Inferior parietal cortex (tissue), 1 donor: ENCODE measurements at regions not wholly inside any gene's neighbourhood (a gene's known extent, or its start where the extent isn't known, plus 50 kb on each side); places are given as distances from the start of the nearest gene placed in this dataset.
"Not testable (repeated sequence)": the region's sequence is repeated elsewhere in the genome, so short reads cannot be mapped to it uniquely, and the experiment has no call there.

Experiments
- DNase-seq: peaks from one replicate; pipeline ENCODE4 v3.0.0-alpha.2; 2016; ENCODE audit errors: extremely low spot score

- no peak for DNase-seq
These were observed 55.6 kb downstream of the OR4C45 start for GRCh38 chr11:50088231-50088630.

- no peak for DNase-seq
These were observed 65.6 kb downstream of the OR4C45 start for GRCh38 chr11:50098186-50098725.

GRCh38 chr11:50102916-50103315 is 70.2 kb downstream of the OR4C45 start:
- no peak for DNase-seq

- not testable (repeated sequence) for DNase-seq
These were observed 108.0 kb downstream of the OR4C45 start for GRCh38 chr11:50140686-50141085.

- not testable (repeated sequence) for DNase-seq
These were observed 113.6 kb downstream of the OR4C45 start for GRCh38 chr11:50146308-50146707.

GRCh38 chr11:50147946-50148345 is 115.3 kb downstream of the OR4C45 start:
- DNase-seq = not testable (repeated sequence)

GRCh38 chr11:50155508-50155907 is 122.8 kb downstream of the OR4C45 start:
- DNase-seq = no peak

- DNase-seq = no peak
These were observed 131.4 kb downstream of the OR4C45 start for GRCh38 chr11:50164050-50164449.

GRCh38 chr11:50169634-50170033 is 137.0 kb downstream of the OR4C45 start:
- no peak for DNase-seq

- DNase-seq = no peak
These were observed 137.4 kb downstream of the OR4C45 start for GRCh38 chr11:50170115-50170514.

- peak; percentile 67 for DNase-seq
These were observed 141.5 kb downstream of the OR4C45 start for GRCh38 chr11:50174189-50174588.

GRCh38 chr11:50174975-50175374 is 142.3 kb downstream of the OR4C45 start:
- no peak for DNase-seq

GRCh38 chr11:50178737-50179136 is 146.1 kb downstream of the OR4C45 start:
- DNase-seq = no peak

GRCh38 chr11:50181334-50181733 is 148.7 kb downstream of the OR4C45 start:
- no peak for DNase-seq

- peak; percentile 69 for DNase-seq
These were observed 149.8 kb downstream of the OR4C45 start for GRCh38 chr11:50182486-50182885.

GRCh38 chr11:50183170-50183569 is 150.5 kb downstream of the OR4C45 start:
- DNase-seq = not testable (repeated sequence)

GRCh38 chr11:50186146-50186545 is 153.5 kb downstream of the OR4C45 start:
- no peak for DNase-seq

- no peak for DNase-seq
These were observed 154.5 kb downstream of the OR4C45 start for GRCh38 chr11:50187220-50187619.

GRCh38 chr11:50188040-50188439 is 155.4 kb downstream of the OR4C45 start:
- DNase-seq = no peak

GRCh38 chr11:50192743-50193142 is 160.1 kb downstream of the OR4C45 start:
- DNase-seq = no peak

GRCh38 chr11:50214376-50214775 is 181.7 kb downstream of the OR4C45 start:
- no peak for DNase-seq

- no peak for DNase-seq
These were observed 188.0 kb downstream of the OR4C45 start for GRCh38 chr11:50220651-50221050.

GRCh38 chr11:50238368-50238767 is 205.7 kb downstream of the OR4C45 start:
- not testable (repeated sequence) for DNase-seq

- no peak for DNase-seq
These were observed 213.5 kb downstream of the OR4C45 start for GRCh38 chr11:50246183-50246582.
